ENCODE measurements at regions not wholly inside any gene's neighbourhood (a gene's known extent, or its start where the extent isn't known, plus 50 kb on each side); places are given as distances from the start of the nearest gene placed in this dataset.

DNA sequence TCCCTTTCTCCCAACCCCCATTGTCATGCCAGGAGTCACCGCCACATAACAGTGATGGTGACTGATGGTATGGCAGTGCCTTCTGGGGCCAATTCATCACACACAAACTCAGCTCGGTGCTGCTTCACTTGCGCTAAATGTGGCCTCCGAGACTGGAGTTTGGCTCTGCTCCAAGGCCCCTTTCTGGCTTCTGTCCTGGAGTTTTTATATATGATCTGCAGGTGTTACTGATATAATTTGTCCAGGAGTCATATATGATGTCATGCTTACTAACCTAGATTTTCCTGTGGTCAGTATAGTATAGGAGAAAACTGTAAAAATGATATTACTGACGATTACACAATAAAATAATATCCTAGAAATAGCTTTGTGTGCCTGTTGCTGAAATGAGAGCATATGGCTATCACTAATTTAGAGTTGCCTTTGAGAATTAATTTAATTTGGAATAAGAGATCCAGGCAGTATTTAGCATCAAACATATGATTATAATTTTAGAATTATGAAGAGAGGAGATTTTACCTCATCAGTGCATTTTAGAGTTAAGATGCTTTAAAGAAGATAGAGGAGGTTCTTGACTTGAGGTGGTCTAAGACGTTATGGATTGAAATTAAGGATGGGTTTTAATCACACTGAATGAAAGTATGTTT is 334.1 kb upstream of the CD180 start:
- intact Hi-C loops (cut with DNase I): no loop called here
- H3K4me3 ChIP-seq (ENCODE audit: low read length): no peak overlapping the region
- no peak overlapping the region for H3K27ac ChIP-seq (ENCODE audit: low read length)
- no peak for ATAC-seq
- no peaks in the 10 kb centered on the region for H3K9me3 ChIP-seq (ENCODE audit: control insufficient read depth, low read length)
- 63% methylated on average over 6 of the region's 6 CpGs for WGBS
- no peaks in the 10 kb centered on the region for H3K27me3 ChIP-seq (ENCODE audit: control insufficient read depth, insufficient read depth)
- H3K4me1 ChIP-seq (ENCODE audit: control insufficient read depth, insufficient read depth, low read length): no peaks in the 10 kb centered on the region
- no peak for DNase-seq

GRCh38 chr5:67528953-67529352 is 332.4 kb upstream of the CD180 start:
- Histone ChIP-seq H3K4me3 (ENCODE audit: low read length) (no peak overlapping the region), H3K4me1 (ENCODE audit: control insufficient read depth, insufficient read depth, low read length) (no peaks in the 10 kb centered on the region), H3K27ac (ENCODE audit: low read length) (no peak overlapping the region), H3K9me3 (ENCODE audit: control insufficient read depth, low read length) (no peaks in the 10 kb centered on the region), H3K27me3 (ENCODE audit: control insufficient read depth, insufficient read depth) (no peaks in the 10 kb centered on the region)
- WGBS: 81% methylated on average over 3 of the region's 3 CpGs
- ATAC-seq: no peak
- no peak for DNase-seq
- intact Hi-C loops (cut with DNase I): no loop called here

DNA sequence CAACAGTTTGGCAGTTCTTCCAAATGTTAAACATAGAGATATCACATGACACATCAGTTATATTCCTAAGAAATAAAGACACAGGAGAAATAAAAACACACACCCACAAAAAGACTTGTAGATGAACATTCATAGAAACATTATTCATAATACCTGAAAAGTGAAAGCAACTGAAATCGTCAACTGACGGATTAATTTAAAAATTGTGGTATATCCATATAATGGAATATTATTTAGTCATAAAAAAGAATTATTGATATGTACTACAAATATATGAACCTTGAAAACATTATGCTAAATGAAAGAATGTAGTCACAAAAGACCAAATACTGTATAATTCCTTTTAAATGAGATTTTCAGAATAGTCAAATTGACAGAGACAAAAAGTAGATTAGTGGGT is 330.2 kb upstream of the CD180 start:
- H3K27me3 ChIP-seq (ENCODE audit: control insufficient read depth, insufficient read depth): no peaks in the 10 kb centered on the region
- no peaks in the 10 kb centered on the region for H3K9me3 ChIP-seq (ENCODE audit: control insufficient read depth, low read length)
- no peak overlapping the region for H3K4me3 ChIP-seq (ENCODE audit: low read length)
- intact Hi-C loops (cut with DNase I): no loop called here
- 98% methylated on average over 2 of the region's 2 CpGs for WGBS
- no peak for ATAC-seq
- no peaks in the 10 kb centered on the region for H3K4me1 ChIP-seq (ENCODE audit: control insufficient read depth, insufficient read depth, low read length)
- no peak for DNase-seq
- H3K27ac ChIP-seq (ENCODE audit: low read length): no peak overlapping the region

- intact Hi-C loops (cut with DNase I): no loop called here
- no peak overlapping the region for H3K27ac ChIP-seq (ENCODE audit: low read length)
- H3K27me3 ChIP-seq (ENCODE audit: control insufficient read depth, insufficient read depth): no peaks in the 10 kb centered on the region
- DNase-seq (no peak), ATAC-seq (no peak)
- WGBS: 91% methylated on average over 6 of the region's 6 CpGs
- H3K9me3 ChIP-seq (ENCODE audit: control insufficient read depth, low read length): no peaks in the 10 kb centered on the region
- no peaks in the 10 kb centered on the region for H3K4me1 ChIP-seq (ENCODE audit: control insufficient read depth, insufficient read depth, low read length)
- no peak overlapping the region for H3K4me3 ChIP-seq (ENCODE audit: low read length)
Observed at GRCh38 chr5:67520161-67520908, 323.7 kb upstream of the CD180 start.

GRCh38 chr5:67518227-67518626 is 321.6 kb upstream of the CD180 start:
- ATAC-seq (no peak), DNase-seq (no peak)
- H3K9me3 ChIP-seq (ENCODE audit: control insufficient read depth, low read length): no peaks in the 10 kb centered on the region
- H3K27ac ChIP-seq (ENCODE audit: low read length): no peak overlapping the region
- H3K4me3 ChIP-seq (ENCODE audit: low read length): no peak overlapping the region
- no peaks in the 10 kb centered on the region for H3K4me1 ChIP-seq (ENCODE audit: control insufficient read depth, insufficient read depth, low read length)
- H3K27me3 ChIP-seq (ENCODE audit: control insufficient read depth, insufficient read depth): no peaks in the 10 kb centered on the region
- 92% methylated on average over 2 of the region's 2 CpGs for WGBS
- intact Hi-C loops (cut with DNase I): no loop called here

DNA sequence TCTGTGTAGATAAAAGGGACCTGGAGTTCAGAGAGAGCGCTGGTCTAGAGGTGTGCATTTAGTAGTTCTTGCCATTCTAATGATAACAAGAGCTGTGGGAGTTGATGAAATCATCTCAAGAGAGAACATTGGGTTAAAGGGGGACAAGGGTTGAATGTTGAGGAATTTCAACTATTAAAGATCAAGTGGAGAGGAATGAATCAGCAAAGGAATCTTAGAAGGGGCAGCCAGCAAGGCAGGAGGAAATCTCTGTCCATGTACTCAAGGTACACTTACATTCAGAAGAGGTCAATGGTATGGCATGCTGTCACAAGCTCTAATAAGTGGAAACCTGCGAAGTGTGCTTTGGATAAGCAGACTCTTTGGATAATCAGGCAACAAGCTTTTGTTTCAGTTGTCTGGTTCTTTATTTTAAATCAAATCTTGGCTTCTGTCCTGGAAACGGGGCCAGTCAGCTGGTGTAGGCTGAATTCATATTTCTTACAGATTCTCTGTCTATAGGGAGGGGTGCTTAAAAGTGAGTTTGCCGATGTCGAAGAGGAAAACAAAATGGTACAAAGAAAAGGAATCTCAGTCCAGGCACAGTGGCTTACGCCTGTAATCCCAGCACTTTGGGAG is 320.5 kb upstream of the CD180 start:
- H3K27ac ChIP-seq (ENCODE audit: low read length): no peak overlapping the region
- H3K27me3 ChIP-seq (ENCODE audit: control insufficient read depth, insufficient read depth): no peaks in the 10 kb centered on the region
- DNase-seq (no peak), ATAC-seq (no peak)
- no peak overlapping the region for H3K4me3 ChIP-seq (ENCODE audit: low read length)
- intact Hi-C loops (cut with DNase I): no loop called here
- H3K4me1 ChIP-seq (ENCODE audit: control insufficient read depth, insufficient read depth, low read length): no peaks in the 10 kb centered on the region
- H3K9me3 ChIP-seq (ENCODE audit: control insufficient read depth, low read length): no peaks in the 10 kb centered on the region
- WGBS: 74% methylated on average over 6 of the region's 6 CpGs

DNA sequence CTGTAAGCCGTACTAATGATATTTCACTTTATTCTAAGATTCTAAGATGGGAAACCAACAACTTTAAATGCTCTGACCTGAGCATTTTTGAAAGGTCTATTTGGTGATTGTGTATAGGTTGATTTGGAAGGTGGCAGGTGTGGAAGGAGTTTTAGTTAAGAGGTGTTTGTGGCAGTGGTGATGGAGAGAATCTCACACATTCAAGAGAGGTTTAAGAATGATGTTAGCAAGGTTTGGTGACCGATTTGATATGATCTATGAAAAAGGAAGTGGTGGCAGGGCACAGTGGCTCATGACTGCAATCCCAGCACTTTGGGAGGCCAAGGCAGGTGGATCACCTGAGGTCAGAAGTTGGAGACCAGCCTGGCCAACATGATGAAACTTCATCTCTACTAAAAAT is 319.2 kb upstream of the CD180 start:
- H3K4me1 ChIP-seq (ENCODE audit: control insufficient read depth, insufficient read depth, low read length): no peaks in the 10 kb centered on the region
- WGBS: 89% methylated on average over 2 of the region's 2 CpGs
- intact Hi-C loops (cut with DNase I): no loop called here
- no peaks in the 10 kb centered on the region for H3K9me3 ChIP-seq (ENCODE audit: control insufficient read depth, low read length)
- no peak for DNase-seq
- ATAC-seq: no peak
- no peak overlapping the region for H3K27ac ChIP-seq (ENCODE audit: low read length)
- no peaks in the 10 kb centered on the region for H3K27me3 ChIP-seq (ENCODE audit: control insufficient read depth, insufficient read depth)
- no peak overlapping the region for H3K4me3 ChIP-seq (ENCODE audit: low read length)

DNA sequence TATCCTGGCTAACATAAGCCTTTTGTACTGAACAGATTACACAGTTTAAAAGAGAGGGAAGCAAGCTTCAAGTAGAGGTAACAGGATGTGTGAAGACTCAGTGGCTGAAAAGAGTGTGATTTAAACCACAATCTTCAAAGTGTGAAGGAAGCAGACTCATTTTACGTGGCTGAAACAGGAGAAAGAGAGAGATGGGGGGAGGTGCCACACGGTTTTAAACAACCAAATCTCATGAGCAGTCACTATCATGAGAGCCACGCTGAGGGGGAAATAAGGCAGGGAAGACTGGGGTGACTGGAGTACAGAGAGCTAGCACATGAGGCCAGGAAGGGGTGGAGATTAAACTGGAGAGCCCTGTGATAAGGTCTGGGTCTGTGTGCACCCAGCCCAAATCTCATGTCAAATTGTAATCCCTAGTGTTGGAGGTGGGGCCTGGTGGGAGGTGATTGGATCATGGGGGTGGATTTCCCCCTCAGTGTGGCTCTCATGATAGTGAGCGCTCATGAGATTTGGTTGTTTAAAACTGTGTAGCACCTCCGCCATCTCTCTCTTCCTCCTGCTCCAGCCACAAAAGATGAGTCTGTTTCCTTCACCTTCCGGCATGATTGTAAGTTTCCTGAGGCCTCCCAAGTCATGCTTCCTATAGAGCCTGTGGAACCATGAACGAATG is 318.6 kb upstream of the CD180 start:
- 84% methylated on average over 7 of the region's 7 CpGs for WGBS
- DNase-seq (no peak), ATAC-seq (no peak)
- H3K4me3 ChIP-seq (ENCODE audit: low read length): no peak overlapping the region
- no peaks in the 10 kb centered on the region for H3K9me3 ChIP-seq (ENCODE audit: control insufficient read depth, low read length)
- no peaks in the 10 kb centered on the region for H3K4me1 ChIP-seq (ENCODE audit: control insufficient read depth, insufficient read depth, low read length)
- intact Hi-C loops (cut with DNase I): no loop called here
- H3K27ac ChIP-seq (ENCODE audit: low read length): no peak overlapping the region
- no peaks in the 10 kb centered on the region for H3K27me3 ChIP-seq (ENCODE audit: control insufficient read depth, insufficient read depth)

GRCh38 chr5:67512758-67513157 is 316.2 kb upstream of the CD180 start:
- Histone ChIP-seq H3K27me3 (ENCODE audit: control insufficient read depth, insufficient read depth) (no peaks in the 10 kb centered on the region), H3K9me3 (ENCODE audit: control insufficient read depth, low read length) (no peaks in the 10 kb centered on the region), H3K4me1 (ENCODE audit: control insufficient read depth, insufficient read depth, low read length) (no peaks in the 10 kb centered on the region), H3K27ac (ENCODE audit: low read length) (no peak overlapping the region), H3K4me3 (ENCODE audit: low read length) (no peak overlapping the region)
- intact Hi-C loops (cut with DNase I): no loop called here
- ATAC-seq: no peak
- no peak for DNase-seq
- WGBS: 88% methylated on average over 1 of the region's 1 CpG

DNA sequence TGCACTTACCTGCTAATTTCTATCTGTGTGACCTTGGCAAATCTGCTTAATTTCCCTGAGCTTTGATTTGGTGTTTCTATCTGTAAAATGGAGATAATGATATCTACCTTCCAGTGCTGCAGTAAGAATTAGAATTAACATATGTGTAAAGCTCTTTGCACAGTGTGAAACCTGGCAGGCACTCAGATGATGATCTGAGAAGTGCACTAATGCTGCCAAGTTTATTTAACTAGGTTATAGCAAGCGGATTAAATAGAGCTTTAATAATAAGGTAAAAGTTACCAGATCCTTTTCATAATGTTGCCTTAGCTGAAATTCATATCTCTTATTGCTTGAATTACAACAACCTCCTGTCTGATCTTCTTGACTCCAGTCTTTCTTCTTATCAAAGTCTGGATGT is 315.3 kb upstream of the CD180 start:
- no peak overlapping the region for H3K4me3 ChIP-seq (ENCODE audit: low read length)
- intact Hi-C loops (cut with DNase I): no loop called here
- ATAC-seq: no peak

GRCh38 chr5:67510204-67510603 is 313.6 kb upstream of the CD180 start:
- Histone ChIP-seq H3K27me3 (ENCODE audit: control insufficient read depth, insufficient read depth) (no peaks in the 10 kb centered on the region), H3K4me1 (ENCODE audit: control insufficient read depth, insufficient read depth, low read length) (no peaks in the 10 kb centered on the region), H3K9me3 (ENCODE audit: control insufficient read depth, low read length) (no peaks in the 10 kb centered on the region), H3K4me3 (ENCODE audit: low read length) (no peak overlapping the region), H3K27ac (ENCODE audit: low read length) (no peak overlapping the region)
- intact Hi-C loops (cut with DNase I): no loop called here
- ATAC-seq (no peak), DNase-seq (no peak)

More for the DNA sequence above, 315.3 kb upstream of the CD180 start:
- no peaks in the 10 kb centered on the region for H3K4me1 ChIP-seq (ENCODE audit: control insufficient read depth, insufficient read depth, low read length)
- H3K27ac ChIP-seq (ENCODE audit: low read length): no peak overlapping the region
- H3K9me3 ChIP-seq (ENCODE audit: control insufficient read depth, low read length): no peaks in the 10 kb centered on the region
- 67% methylated on average over 1 of the region's 1 CpG for WGBS
- no peak for DNase-seq
- no peaks in the 10 kb centered on the region for H3K27me3 ChIP-seq (ENCODE audit: control insufficient read depth, insufficient read depth)

Measured in right cardiac atrium (tissue), 5 donors.